Astrocyte of the hippocampus (primary cell): ENCODE measurements at regions not wholly inside any gene's neighbourhood (a gene's known extent, or its start where the extent isn't known, plus 50 kb on each side); places are given as distances from the start of the nearest gene placed in this dataset.
A peak's percentile ranks its signal among the peaks of the same experiment; 100 is the strongest.

Experiments
- DNase-seq: peaks from one replicate; pipeline ENCODE4 v3.0.0; 2011; ENCODE audit warnings: low read depth, low spot score

DNA sequence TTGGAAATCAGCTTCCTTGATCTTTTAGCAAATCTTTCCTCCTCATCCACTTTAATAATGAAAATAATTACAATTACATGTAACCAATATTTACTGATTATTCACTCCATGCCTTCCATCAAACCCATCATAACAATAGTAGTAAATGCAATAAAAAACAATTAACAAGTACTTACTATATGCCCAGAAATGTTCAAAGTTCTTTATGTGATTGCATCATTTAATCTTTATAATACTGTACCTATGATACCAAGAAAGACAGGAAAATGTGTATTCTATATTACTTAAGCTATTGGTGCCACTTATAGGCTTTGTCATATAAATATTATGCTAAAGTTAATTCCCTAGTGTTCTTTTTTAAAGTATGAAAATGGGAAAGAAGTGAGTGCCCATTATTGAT, 210.2 kb upstream of the PKDCC start:
- DNase-seq = no peak

DNA sequence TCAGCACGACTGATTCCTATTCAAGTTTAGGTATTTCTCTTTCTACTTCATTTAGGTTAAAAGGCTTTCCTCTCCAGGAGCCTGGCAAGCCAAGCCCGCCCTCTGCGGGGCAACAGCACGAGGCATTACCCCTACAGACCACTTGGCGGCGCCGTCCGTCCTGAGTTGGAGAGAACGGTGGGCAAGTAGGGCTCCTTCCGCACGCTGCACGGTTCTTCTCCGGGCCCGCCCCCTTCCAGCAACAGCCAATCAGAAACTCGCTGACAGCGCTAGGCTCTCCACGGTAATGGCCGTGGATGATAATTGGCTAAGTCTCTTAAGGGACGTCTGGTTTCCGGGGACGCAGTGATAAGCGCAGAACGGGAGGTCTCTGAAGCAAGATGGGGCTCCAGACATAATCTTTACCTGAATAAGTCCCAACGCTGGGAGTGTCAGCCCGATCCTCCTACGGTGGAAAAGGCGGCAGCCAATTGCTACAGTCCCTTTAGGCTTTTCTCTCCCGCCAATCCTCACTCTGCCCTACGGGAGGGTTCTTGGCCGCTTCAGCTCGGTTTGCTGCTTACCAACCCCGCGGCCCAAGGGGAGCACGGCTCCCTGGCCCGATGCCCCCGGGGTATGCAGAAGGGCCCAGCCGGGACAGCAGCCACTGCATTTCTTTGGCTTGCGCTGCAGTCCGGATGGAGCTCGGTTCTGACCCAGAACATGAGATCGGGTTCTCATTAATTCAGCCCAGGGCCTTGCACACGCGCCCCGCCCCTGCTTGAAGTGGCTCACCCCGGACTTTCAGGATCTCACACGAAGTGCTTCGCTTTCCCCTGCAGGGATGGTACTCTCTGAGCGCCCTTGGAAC, 206.9 kb upstream of the PKDCC start:
- DNase-seq = peak; percentile 97

DNA sequence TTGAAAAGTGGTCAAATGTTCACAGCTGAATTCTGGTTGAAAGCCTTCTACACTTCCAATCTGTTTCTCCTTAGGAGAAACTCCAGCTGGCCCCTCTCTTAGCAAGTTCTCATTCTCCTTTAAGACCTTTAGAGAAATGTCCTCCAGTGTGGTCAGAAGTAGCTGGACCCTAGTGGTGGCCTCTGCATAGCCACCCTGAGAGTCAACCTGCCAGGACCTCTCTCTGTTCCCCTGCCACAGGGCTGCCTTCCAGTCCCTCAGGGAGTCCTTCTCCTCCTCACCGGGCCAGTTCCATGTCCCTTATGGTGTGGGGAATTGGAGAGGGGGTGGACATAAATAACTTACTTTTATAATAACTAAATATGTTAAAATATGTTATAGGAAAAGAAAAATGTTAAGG, 200.9 kb upstream of the PKDCC start:
- DNase-seq = no peak

GRCh38 chr2:41847744-41848441, 199.9 kb upstream of the PKDCC start:
- no peak for DNase-seq

- DNase-seq = no peak
These were observed 196.3 kb upstream of the PKDCC start for GRCh38 chr2:41851554-41851953.

GRCh38 chr2:41853427-41854191, 194.2 kb upstream of the PKDCC start:
- peak; percentile 70 for DNase-seq

DNA sequence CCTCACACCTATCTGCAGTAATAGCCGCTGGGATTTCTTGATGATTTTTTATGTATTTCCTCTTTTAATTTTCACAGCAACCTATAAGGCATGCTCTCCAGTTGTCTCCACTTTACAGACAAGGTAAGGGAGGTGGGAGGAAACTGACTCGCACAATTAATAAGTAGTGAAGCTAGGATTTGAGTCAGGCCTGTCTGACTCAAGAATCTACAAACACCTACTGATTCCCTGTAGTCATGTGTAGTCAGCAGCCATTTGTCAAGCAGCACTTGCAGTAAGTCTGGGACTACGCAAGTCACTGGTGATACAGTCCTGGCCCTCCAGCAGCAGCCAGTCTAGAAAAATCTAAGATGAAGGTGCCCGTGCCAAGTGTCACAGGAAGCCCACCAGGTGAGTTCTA, 193.6 kb upstream of the PKDCC start:
- no peak for DNase-seq

DNA sequence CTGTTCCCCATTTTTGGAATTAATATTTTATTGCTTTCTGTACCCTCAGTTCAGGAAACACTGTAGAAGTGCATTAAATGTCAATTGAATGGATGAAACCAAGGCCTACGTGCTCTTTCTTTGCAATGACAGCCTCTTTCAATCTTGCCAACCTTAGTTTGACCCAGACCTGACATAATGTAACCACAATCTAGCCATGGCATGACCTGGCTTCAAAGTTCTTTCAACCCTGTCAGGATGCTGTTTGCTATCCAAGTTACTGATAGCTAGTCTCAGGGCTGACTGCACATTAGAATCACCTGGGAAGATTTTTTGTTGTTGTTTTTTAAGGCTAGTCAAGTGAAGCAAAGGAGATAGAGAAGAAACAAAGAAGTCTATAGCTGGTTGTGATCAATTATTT, 190.9 kb upstream of the PKDCC start:
- no peak for DNase-seq

DNA sequence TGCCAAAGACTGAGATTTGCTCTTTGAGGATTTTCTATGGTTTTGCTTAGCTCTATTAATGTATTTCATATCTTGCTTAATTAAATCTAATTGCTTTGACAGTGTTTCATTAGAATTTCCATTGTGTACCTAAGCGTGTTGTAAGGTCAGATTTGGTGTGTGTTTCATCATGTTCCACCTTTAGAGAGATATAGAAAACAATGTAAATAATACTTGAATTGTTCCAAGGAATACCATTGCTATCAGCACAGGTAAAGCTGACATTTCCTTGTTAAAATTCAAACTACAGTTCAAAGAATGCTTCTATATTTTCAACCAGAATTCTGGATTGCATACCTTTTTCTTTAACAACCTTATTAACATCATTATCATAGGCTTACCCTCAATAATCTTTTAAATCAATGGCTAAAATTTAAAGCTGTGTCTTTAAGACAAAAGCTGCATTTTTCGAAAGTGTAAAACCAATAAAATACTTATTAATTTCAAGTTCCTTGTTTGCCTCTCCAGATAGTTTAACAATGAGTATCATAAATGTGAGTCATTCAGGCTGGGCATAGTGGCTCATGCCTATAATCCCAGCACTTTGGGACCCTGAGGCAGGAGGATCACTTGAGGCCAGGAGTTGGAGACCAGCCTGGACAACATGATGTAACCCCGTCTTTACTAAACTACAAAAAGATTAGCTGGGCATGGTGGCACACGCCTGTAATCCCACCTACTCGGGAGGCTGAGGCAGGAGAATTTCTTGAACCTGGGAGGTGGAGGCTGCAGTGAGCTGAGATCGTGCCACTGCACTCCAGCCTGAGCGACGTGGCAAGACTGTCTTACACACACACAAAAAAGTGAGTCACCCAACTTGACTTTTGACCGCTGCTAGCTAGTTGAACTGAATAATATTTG, 188.0 kb upstream of the PKDCC start:
- DNase-seq = peak; percentile 11

GRCh38 chr2:41863062-41863461, 184.8 kb upstream of the PKDCC start:
- DNase-seq = no peak

DNA sequence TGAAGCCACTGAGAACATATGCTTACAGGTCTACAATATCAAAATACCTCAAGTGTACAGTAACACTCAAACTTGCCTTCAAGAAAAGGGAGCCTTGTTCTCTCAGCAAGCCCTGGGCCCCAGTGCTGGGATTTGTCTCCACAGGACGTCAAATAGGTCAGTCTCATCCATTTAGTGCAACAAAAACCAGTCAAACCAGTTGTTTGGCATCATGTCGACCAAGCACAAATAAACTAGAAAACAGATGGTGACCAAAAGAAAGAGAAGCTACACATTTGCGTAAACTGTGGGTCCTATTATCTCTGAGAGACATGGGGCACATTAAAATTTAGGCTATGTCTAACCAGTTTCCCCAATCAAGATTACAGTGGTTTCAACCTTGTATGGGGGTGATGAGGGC, 182.6 kb upstream of the PKDCC start:
- DNase-seq = no peak

GRCh38 chr2:41867553-41867952, 180.3 kb upstream of the PKDCC start:
- DNase-seq = no peak

DNA sequence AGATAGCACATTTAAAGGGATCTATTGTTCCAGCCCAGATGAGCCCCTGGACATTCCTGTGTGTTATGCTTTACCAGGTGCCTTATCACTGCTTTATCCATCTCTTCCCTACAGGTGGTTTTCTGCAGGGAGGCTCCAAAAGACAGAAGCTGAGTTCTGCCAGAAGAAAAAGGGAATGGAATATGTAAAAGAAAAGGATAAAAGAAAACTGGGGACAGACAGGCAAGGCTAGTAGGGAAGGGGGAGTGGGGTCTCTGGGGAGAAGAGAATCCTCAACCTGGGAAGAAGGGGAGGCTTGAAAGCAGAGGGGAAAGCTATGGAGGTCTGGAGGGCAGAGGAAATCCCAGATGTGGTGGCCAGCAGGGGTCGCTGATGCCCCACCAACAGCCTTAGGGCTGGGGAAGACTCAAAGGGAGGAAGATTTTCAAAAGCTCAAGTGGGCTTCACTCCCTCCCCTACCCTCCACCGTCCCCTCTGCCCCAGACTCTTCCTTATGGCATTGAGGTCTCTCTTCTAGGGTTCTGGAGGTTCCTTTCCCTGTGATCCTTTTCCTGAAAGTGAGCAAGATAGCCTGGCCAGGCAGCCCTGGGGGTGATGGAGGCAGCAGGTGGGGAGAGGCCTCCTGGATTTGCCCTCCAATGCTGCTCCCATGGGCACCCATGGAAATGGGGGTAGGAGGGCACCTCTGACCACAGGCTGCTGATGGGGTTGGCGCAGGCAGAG, 178.1 kb upstream of the PKDCC start:
- peak; percentile 83 for DNase-seq

DNA sequence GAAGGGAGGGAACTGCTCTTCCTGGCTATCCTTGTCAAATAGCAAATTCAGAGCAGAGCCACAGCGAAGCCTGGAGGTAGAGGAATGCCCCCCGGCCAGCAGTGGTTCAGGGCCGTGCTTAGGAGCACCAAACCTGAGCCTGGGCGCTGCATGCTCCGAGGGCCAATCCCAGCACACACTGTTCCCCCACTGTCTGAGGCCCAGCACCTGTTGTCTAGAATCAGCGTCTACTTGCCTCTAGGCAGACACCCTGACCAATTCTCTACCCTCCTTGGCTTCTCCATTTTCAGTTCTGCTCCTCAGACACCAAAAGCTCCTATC, 177.6 kb upstream of the PKDCC start:
- no peak for DNase-seq

- DNase-seq = peak; percentile 29
These were observed 176.7 kb upstream of the PKDCC start for GRCh38 chr2:41871080-41871479.

- DNase-seq = peak; percentile 30
These were observed 175.2 kb upstream of the PKDCC start for GRCh38 chr2:41872646-41873045.

- no peak for DNase-seq
These were observed 174.5 kb upstream of the PKDCC start for GRCh38 chr2:41873102-41874031.

GRCh38 chr2:41877114-41877678, 170.6 kb upstream of the PKDCC start:
- DNase-seq = no peak

GRCh38 chr2:41878056-41878455, 169.8 kb upstream of the PKDCC start:
- no peak for DNase-seq
